ENCODE measurements at regions not wholly inside any gene's neighbourhood (a gene's known extent, or its start where the extent isn't known, plus 50 kb on each side); places are given as distances from the start of the nearest gene placed in this dataset.

- no peak for TF ChIP-seq CTCF (conservative IDR thresholded peaks at IDR 0.05; ENCODE audit: low read length)
- TF ChIP-seq EZH2phosphoT487 (IDR thresholded peaks at IDR 0.05; ENCODE audit: borderline replicate concordance, low read depth, low read length), result no peak
These were observed 56.3 kb upstream of the ABCB5 start for GRCh38 chr7:20558963-20559716.

All from OCI-LY7 (cell line).